Skin of body (tissue), 1 donor: ENCODE measurements at regions not wholly inside any gene's neighbourhood (a gene's known extent, or its start where the extent isn't known, plus 50 kb on each side); places are given as distances from the start of the nearest gene placed in this dataset.

Experiments
- DNase-seq: peaks from one replicate; lab custom pipeline; 2025; lab: John Stamatoyannopoulos, UW

DNA sequence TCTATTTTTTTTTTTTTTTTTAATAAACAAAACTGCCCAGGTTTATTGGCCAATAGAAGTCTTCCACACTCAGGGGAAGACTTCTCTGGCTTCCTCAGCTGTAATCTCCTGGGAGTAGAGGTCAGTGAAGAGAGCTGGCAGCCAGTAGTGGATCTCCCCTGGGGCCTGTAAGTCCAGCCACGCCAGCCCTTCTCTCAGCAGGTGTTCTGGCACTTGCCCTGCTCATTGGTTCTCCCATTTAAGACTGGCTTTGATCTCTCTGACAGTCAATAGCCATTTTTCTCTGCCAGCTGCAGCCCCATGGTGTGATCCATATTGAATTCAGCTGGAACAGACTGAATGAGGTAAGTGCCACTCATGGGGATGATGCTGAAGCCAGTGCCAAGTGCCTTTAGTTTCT, 170.6 kb upstream of the SPHKAP start:
- DNase-seq: no peak

- no peak for DNase-seq
Observed at GRCh38 chr2:228348516-228349064, 167.1 kb upstream of the SPHKAP start.

DNA sequence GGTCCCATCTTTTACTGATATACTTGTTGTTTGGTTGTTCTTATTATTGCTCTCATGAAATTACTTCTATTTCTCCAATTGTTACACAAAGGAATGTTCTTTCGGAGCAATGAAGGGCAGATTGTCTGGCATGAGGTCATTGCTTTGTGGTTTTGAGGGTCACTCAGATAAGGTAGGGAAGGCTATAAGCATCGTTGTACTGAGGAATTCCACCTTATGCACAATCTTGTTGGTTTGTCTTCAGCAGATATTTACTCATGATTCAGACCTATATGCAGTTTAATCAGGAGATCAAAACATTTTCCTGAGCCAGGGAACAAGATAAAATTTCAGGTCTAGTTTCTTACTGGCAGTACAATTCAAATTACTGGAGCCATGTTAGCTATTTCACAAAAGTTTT, 163.0 kb upstream of the SPHKAP start:
- DNase-seq: no peak

DNA sequence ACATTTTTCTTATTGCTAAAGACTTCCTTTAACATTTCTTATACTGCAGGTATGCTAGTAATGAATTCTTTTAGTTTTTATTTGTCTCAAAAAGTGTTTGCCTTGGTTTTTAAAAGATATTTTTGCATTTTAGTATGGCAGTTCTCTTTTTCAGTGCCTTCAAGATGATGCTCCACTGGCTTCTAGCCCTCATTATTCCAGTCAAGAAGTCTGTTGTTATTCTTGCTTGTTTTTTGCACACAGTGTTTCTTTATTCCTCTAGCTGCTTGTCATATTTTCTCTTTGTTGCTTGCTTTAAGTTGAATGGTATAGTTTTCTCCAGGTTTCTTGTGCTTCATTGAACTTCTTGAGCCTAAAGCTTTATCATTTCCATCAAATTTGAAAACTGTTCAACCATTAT, 158.0 kb upstream of the SPHKAP start:
- DNase-seq: no peak

DNA sequence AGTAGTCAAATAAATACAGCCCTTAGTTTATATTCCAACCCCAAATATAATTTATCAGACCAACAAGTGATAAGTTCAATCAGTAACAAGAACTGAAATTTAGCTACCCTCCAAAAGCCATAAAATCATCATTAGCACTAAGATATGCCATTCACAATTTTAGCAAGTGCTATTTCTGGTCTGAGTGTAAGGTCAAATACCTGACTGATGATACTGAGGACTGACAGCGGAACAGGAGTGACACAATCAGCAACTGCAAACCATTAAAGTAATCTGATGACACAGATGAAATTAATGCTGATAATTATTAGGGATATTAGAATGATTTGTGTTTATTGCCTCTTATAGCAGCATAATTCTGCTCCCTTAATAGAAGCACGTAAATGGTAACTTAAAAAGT, 152.7 kb upstream of the SPHKAP start:
- DNase-seq: no peak

DNA sequence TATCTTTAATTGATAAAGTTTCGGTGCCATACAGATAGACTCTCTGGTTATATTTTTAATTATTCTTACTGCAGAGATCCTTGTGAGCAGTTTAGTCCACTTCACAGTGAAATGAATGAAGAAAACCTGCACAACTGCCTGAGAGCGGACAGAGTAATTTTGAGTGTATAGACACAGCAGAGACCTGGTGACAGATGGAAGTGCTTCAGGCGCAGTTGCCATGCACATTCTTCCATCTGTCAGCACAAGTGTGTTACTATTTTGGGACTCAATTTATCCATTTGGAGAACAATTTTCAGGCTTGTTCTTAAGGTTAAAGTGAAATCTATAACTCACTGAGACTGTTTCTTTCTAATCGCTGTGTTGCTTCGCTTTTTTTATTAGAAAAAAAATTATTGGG, 147.8 kb upstream of the SPHKAP start:
- DNase-seq: no peak

- no peak for DNase-seq
Observed at GRCh38 chr2:228321015-228321414, 139.5 kb upstream of the SPHKAP start.

GRCh38 chr2:228318218-228318617, 136.7 kb upstream of the SPHKAP start:
- no peak for DNase-seq

DNA sequence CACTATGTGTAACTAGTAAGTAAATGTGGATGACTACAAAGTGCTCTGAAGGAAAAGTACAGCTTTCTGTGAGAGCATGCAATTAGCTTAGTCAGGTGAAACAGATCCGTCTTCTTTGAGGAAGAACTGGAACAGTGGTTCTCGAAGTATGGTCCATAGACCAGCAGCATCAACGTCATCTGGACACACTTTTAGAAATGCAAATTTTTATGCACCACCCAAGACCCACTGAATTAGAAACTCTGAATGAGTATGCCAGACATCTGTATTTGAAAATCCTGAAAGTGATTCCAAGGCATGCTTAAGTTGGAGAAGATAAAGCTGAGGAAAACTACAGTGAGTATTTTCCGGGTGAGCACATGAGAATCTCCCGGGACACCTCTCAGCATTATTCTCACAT, 130.7 kb upstream of the SPHKAP start:
- DNase-seq: no peak

- DNase-seq: no peak
Observed at GRCh38 chr2:228303960-228304359, 122.5 kb upstream of the SPHKAP start.

GRCh38 chr2:228283491-228284171, 102.1 kb upstream of the SPHKAP start:
- no peak for DNase-seq

- no peak for DNase-seq
Observed at GRCh38 chr2:228282376-228282775, 100.9 kb upstream of the SPHKAP start.

DNA sequence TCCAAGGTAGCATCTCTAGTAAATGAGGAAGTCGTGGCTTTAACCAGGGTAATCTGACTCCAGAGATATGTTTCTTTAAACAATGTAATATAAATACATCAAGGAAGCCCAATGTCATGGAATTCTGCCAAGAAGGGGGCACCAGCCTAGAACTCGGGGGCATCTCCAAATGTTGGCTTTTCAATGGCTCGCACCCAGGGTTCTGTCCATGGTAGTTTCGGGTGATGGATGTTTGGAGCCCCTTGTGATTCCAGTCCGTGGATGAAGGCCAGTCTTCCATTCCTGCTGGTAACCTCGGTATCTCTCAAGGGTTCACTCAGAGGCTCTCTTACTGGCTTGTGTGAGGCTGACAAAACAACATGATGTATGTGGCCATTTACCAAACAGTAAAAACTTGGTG, 91.7 kb upstream of the SPHKAP start:
- no peak for DNase-seq

- no peak for DNase-seq
Observed at GRCh38 chr2:228269351-228269750, 87.9 kb upstream of the SPHKAP start.

- no peak for DNase-seq
Observed at GRCh38 chr2:228268756-228269155, 87.3 kb upstream of the SPHKAP start.

GRCh38 chr2:228268301-228268700, 86.8 kb upstream of the SPHKAP start:
- no peak for DNase-seq

- DNase-seq: no peak
Observed at GRCh38 chr2:228263156-228263555, 81.7 kb upstream of the SPHKAP start.

DNA sequence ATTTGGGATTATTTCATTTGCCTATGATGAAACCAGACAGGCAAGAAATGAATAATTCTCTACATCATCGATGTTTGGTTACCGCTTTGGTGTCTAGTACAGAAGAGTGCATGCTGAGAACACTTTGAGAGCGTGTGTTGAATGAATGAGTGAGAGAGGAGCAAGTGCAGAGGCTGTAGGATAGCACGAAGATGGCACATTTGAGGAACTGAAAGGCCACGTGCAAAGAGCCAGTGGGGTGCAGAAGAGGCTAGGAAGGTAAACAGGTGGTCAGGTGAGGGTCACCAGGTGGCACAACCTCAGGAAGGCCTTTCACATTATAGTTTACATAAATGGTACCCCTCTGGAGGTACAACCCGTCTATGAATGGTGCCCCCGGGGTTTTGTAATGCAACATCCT, 80.1 kb upstream of the SPHKAP start:
- DNase-seq: no peak

DNA sequence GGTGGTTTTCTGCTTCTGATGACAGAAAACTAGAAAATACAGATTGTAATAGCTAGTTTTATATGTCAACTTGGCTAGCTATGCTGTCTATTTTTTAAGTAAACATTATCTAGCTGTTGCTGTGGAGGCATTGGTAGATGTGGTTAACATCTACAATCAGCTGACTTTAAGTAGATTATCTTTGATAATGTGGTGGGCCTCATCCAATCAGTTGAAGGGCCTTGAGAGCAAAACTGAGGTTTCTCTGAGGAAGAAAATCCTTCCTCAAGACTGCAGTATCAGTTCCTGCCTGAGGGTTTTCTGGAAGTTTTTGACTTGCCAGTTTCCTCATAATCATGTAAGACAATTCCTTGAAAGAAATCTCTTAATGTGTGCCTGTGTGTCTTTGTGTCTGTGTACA, 75.9 kb upstream of the SPHKAP start:
- no peak for DNase-seq

DNA sequence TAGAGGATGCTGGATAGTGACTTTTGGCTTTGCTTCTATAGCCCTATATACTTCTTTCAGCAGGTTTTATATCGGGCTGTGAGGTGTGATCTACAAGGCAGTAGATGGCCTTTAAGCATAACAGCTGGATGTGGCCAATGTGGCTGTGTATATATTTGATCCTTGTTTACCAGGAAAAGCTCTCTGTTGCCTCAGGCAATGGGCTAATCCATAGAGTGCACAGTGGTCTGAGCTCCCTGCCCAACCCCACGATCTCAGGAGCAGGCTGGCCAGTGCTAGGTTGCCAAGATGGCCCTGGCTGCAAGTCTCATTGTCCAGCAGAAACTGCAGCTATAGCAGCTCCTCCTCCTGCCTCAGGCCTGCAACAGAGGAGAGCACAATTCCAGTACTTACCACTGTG, 72.3 kb upstream of the SPHKAP start:
- no peak for DNase-seq

GRCh38 chr2:228247335-228247734, 65.8 kb upstream of the SPHKAP start:
- DNase-seq: no peak

DNA sequence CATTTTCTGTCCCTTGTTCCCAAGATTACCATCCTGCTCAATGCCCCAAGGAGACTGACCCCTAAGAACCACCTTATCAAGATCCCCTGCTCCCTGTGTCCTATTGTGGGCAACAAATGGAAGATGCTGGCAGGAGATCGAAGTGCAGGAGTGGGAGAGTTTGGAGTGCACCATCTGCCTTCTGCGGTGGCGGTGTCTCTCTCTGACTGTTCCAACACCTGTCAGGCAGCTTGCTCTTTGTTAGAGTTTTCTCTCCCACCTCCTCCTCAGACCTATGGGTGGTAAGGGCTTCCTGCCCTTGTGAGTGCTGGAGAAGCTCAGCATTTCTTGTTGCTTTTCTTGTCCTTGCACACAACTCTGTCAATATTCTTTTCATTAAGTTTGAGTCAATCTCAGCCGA, 64.1 kb upstream of the SPHKAP start:
- DNase-seq: no peak

DNA sequence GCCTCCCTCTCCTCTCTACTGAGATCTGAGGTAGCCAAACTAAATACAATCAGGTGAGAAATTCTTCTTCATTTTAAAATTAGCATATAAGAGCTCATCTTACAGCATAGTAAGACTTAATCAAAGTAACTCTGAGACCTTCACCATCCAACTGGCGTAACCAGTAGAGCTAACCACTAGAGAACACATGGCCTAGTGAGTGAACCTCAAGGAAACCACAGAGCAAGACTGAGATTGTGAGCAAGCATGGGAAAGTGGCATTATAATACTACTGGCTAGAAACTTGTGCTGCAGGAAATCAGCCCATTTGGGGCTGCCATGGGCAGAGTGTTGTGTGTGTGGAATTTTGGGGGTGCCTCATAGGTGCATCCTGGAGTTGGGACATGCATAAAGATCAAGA, 61.1 kb upstream of the SPHKAP start:
- no peak for DNase-seq
